WTC11 (cell line): ENCODE measurements at regions not wholly inside any gene's neighbourhood (a gene's known extent, or its start where the extent isn't known, plus 50 kb on each side); places are given as distances from the start of the nearest gene placed in this dataset.
A peak's percentile ranks its signal among the peaks of the same experiment; 100 is the strongest.

Experiments used
- ATAC-seq: fragments of 200-7000 bp; cut with Tn5 transposase; 2 replicates; pipeline ENCODE4 v1.10.0; 2021; ENCODE audit warnings: mild to moderate bottlenecking, moderate library complexity
- CTCF ChIA-PET: fragments of 300-600 bp; sonication (Branson Sonifier 250); formaldehyde crosslinking; loops from one replicate; lab custom pipeline; 2021; ENCODE audit warnings: antibody characterized with exemption; lab: Charles Lee
- POLR2A ChIA-PET: fragments of 350-600 bp; sonication (Branson Sonifier 250); formaldehyde crosslinking; loops from one replicate; lab custom pipeline; 2021; ENCODE audit warnings: antibody characterized with exemption; lab: Charles Lee
- DNase-seq: peaks from one replicate; pipeline ENCODE4 v3.0.0; 2021; ENCODE audit warnings: low spot score
- H3K27ac Mint-ChIP-seq: 2 replicates; pipeline ENCODE4 v1.8.0; 2021; ENCODE audit warnings: mixed read lengths
- H3K27me3 Mint-ChIP-seq: 2 replicates; pipeline ENCODE4 v1.8.0; 2021; ENCODE audit warnings: low read depth, mild to moderate bottlenecking, moderate library complexity, mixed read lengths
- H3K36me3 Mint-ChIP-seq: 2 replicates; pipeline ENCODE4 v1.8.0; 2021; ENCODE audit warnings: mixed read lengths
- H3K4me1 Mint-ChIP-seq: 2 replicates; pipeline ENCODE4 v1.8.0; 2022; ENCODE audit warnings: mixed read lengths
- H3K4me3 Mint-ChIP-seq: 2 replicates; pipeline ENCODE4 v1.8.0; 2021; ENCODE audit warnings: mild to moderate bottlenecking, moderate library complexity, mixed read lengths
- H3K9me3 Mint-ChIP-seq: 2 replicates; pipeline ENCODE4 v1.8.0; 2021; ENCODE audit warnings: mixed read lengths
- ETV6 ChIP-seq: sonication (generic); formaldehyde crosslinking; IDR thresholded peaks from 2 replicates; pipeline ENCODE4 v1.8.1; 2022; ENCODE audit warnings: mild to moderate bottlenecking, missing genetic modification reagents
- FOXP1 ChIP-seq: sonication (generic); formaldehyde crosslinking; IDR thresholded peaks from 2 replicates; pipeline ENCODE4 v1.8.0; 2022; ENCODE audit warnings: missing genetic modification reagents, mild to moderate bottlenecking, moderate library complexity, borderline replicate concordance
- MXD4 ChIP-seq: fragments of 250-450 bp; sonication (Bioruptor Pico); IDR thresholded peaks from 2 replicates; pipeline ENCODE4 v1.8.0; 2021; ENCODE audit warnings: mild to moderate bottlenecking, moderate library complexity, borderline replicate concordance
- MYBL2 ChIP-seq: sonication (generic); formaldehyde crosslinking; IDR thresholded peaks from 2 replicates; pipeline ENCODE4 v1.8.1; 2023; ENCODE audit warnings: mild to moderate bottlenecking, moderate library complexity, missing genetic modification reagents
- NFYB ChIP-seq: sonication (generic); formaldehyde crosslinking; conservative IDR thresholded peaks from 2 replicates; pipeline ENCODE4 v1.8.0; 2022; ENCODE audit warnings: low read depth, missing genetic modification reagents
- NR2C2 ChIP-seq: sonication (generic); formaldehyde crosslinking; IDR thresholded peaks from 2 replicates; pipeline ENCODE4 v1.8.0; 2022; ENCODE audit warnings: mild to moderate bottlenecking, missing genetic modification reagents
- PRRX2 ChIP-seq: fragments of 250-450 bp; sonication (Bioruptor Pico); IDR thresholded peaks from 2 replicates; pipeline ENCODE4 v1.8.0; 2021; ENCODE audit warnings: mild to moderate bottlenecking
- RELA ChIP-seq: sonication (generic); formaldehyde crosslinking; IDR thresholded peaks from 2 replicates; pipeline ENCODE4 v1.8.1; 2022; ENCODE audit warnings: missing genetic modification reagents, mild to moderate bottlenecking, borderline replicate concordance
- SMAD3 ChIP-seq: sonication (generic); formaldehyde crosslinking; IDR thresholded peaks from 2 replicates; pipeline ENCODE4 v1.8.0; 2022; ENCODE audit warnings: missing genetic modification reagents, mild to moderate bottlenecking, borderline replicate concordance
- SMAD4 ChIP-seq: sonication (generic); formaldehyde crosslinking; IDR thresholded peaks from 2 replicates; pipeline ENCODE4 v1.8.0; 2022; ENCODE audit warnings: mild to moderate bottlenecking, missing genetic modification reagents
- SOX15 ChIP-seq: fragments of 250-450 bp; sonication (Bioruptor Pico); IDR thresholded peaks from 2 replicates; pipeline ENCODE4 v1.9.0; 2021; ENCODE audit warnings: mild to moderate bottlenecking
- TEAD1 ChIP-seq: sonication (generic); formaldehyde crosslinking; IDR thresholded peaks from 2 replicates; pipeline ENCODE4 v1.8.0; 2022; ENCODE audit warnings: mild to moderate bottlenecking, missing genetic modification reagents
- TEAD4 ChIP-seq: sonication (generic); formaldehyde crosslinking; IDR thresholded peaks from 2 replicates; pipeline ENCODE4 v1.8.0; 2022; ENCODE audit warnings: mild to moderate bottlenecking, missing genetic modification reagents
- ZNF121 ChIP-seq: sonication (generic); formaldehyde crosslinking; IDR thresholded peaks from 2 replicates; pipeline ENCODE4 v1.8.0; 2023; ENCODE audit warnings: missing genetic modification reagents
- ZNF317 ChIP-seq: sonication (generic); formaldehyde crosslinking; IDR thresholded peaks from 2 replicates; pipeline ENCODE4 v1.8.1; 2023; ENCODE audit warnings: low read depth, mild to moderate bottlenecking, moderate library complexity, missing genetic modification reagents, borderline replicate concordance
- ZNF396 ChIP-seq: fragments of 250-450 bp; sonication (Bioruptor Pico); IDR thresholded peaks from 2 replicates; pipeline ENCODE4 v1.8.0; 2021; ENCODE audit warnings: mild to moderate bottlenecking, moderate library complexity, borderline replicate concordance
- ZNF423 ChIP-seq: fragments of 250-450 bp; sonication (Bioruptor Pico); IDR thresholded peaks from 2 replicates; pipeline ENCODE4 v2.1.2; 2022; ENCODE audit warnings: mild to moderate bottlenecking, moderate library complexity
- TF ChIP-seq, protein P1 (sequence below): fragments of 250-450 bp; sonication (Bioruptor Pico); IDR thresholded peaks from 2 replicates; pipeline ENCODE4 v2.1.2; 2022; ENCODE audit warnings: mild to moderate bottlenecking, moderate library complexity
- TF ChIP-seq, protein P2 (sequence below): fragments of 200-600 bp; IDR thresholded peaks from 2 replicates; pipeline ENCODE4 v1.8.0; 2022; ENCODE audit warnings: antibody characterized with exemption
- TF ChIP-seq, protein P3 (sequence below): sonication (generic); formaldehyde crosslinking; IDR thresholded peaks from 2 replicates; pipeline ENCODE4 v1.8.0; 2022; ENCODE audit warnings: mild to moderate bottlenecking, missing genetic modification reagents
- TF ChIP-seq, protein P4 (sequence below): fragments of 250-450 bp; sonication (Bioruptor Pico); IDR thresholded peaks from 2 replicates; pipeline ENCODE4 v1.9.0; 2021; ENCODE audit warnings: moderate library complexity, mild to moderate bottlenecking, inconsistent platforms, borderline replicate concordance
- TF ChIP-seq, protein P5 (sequence below): sonication (generic); formaldehyde crosslinking; IDR thresholded peaks from 2 replicates; pipeline ENCODE4 v1.8.0; 2022; ENCODE audit warnings: missing genetic modification reagents
- TF ChIP-seq, protein P6 (sequence below): sonication (generic); formaldehyde crosslinking; IDR thresholded peaks from 2 replicates; pipeline ENCODE4 v1.8.0; 2023; ENCODE audit warnings: missing genetic modification reagents
- TF ChIP-seq, protein P7 (sequence below): sonication (generic); formaldehyde crosslinking; IDR thresholded peaks from 2 replicates; pipeline ENCODE4 v1.8.0; 2022; ENCODE audit warnings: mild to moderate bottlenecking, missing genetic modification reagents
- TF ChIP-seq, protein P8 (sequence below): sonication (generic); formaldehyde crosslinking; IDR thresholded peaks from 2 replicates; pipeline ENCODE4 v1.8.1; 2022; ENCODE audit warnings: mild to moderate bottlenecking, moderate library complexity, missing genetic modification reagents
- TF ChIP-seq, protein P9 (sequence below): sonication (generic); formaldehyde crosslinking; IDR thresholded peaks from 2 replicates; pipeline ENCODE4 v1.8.1; 2023; ENCODE audit warnings: mild to moderate bottlenecking, missing genetic modification reagents, moderate library complexity

DNA sequence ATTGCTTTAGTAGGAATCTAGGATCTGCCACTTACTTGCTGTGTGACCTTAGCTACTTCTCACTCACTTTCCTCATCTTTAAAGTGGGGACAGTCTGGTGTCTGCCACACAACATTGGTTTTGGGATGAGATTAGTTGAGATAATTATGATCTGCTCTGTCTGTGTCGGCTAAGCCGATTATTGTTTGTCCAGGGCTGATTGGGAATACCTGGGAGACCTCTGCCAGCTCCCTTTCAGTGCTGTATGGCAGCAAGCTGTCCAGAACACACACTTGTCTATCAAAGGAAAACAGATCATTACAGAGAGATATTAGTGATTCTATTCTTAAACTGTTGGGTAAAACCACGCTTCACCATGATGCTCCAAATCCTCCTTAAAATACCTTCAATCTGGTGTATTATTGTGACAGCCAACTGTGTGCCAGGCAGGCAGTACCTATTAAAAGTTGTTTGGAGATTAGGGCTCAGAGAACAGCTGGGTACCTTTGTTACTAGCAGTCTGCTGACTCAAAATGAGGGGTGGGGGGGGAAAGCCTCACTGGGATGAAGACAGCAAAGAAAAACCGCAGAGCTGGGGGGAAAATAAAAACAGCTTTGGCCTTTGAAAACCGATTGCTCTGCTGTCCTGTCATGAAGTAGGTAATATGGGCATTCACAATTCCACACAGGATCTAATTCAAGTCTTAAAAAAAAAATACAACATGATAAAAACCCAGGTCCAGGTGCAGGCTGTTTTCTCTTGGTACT is 458.4 kb upstream of the C9orf72 start (continued):
- TF ChIP-seq, protein P1, sequence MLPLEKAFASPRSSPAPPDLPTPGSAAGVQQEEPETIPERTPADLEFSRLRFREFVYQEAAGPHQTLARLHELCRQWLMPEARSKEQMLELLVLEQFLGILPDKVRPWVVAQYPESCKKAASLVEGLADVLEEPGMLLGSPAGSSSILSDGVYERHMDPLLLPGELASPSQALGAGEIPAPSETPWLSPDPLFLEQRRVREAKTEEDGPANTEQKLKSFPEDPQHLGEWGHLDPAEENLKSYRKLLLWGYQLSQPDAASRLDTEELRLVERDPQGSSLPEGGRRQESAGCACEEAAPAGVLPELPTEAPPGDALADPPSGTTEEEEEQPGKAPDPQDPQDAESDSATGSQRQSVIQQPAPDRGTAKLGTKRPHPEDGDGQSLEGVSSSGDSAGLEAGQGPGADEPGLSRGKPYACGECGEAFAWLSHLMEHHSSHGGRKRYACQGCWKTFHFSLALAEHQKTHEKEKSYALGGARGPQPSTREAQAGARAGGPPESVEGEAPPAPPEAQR (CRISPR knock-in tag) = no peak
- TF ChIP-seq, protein P2, sequence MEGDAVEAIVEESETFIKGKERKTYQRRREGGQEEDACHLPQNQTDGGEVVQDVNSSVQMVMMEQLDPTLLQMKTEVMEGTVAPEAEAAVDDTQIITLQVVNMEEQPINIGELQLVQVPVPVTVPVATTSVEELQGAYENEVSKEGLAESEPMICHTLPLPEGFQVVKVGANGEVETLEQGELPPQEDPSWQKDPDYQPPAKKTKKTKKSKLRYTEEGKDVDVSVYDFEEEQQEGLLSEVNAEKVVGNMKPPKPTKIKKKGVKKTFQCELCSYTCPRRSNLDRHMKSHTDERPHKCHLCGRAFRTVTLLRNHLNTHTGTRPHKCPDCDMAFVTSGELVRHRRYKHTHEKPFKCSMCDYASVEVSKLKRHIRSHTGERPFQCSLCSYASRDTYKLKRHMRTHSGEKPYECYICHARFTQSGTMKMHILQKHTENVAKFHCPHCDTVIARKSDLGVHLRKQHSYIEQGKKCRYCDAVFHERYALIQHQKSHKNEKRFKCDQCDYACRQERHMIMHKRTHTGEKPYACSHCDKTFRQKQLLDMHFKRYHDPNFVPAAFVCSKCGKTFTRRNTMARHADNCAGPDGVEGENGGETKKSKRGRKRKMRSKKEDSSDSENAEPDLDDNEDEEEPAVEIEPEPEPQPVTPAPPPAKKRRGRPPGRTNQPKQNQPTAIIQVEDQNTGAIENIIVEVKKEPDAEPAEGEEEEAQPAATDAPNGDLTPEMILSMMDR = no peak
- TF ChIP-seq, protein P3, sequence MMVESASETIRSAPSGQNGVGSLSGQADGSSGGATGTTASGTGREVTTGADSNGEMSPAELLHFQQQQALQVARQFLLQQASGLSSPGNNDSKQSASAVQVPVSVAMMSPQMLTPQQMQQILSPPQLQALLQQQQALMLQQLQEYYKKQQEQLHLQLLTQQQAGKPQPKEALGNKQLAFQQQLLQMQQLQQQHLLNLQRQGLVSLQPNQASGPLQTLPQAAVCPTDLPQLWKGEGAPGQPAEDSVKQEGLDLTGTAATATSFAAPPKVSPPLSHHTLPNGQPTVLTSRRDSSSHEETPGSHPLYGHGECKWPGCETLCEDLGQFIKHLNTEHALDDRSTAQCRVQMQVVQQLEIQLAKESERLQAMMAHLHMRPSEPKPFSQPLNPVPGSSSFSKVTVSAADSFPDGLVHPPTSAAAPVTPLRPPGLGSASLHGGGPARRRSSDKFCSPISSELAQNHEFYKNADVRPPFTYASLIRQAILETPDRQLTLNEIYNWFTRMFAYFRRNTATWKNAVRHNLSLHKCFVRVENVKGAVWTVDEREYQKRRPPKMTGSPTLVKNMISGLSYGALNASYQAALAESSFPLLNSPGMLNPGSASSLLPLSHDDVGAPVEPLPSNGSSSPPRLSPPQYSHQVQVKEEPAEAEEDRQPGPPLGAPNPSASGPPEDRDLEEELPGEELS = no peak
- TF ChIP-seq, protein P4, sequence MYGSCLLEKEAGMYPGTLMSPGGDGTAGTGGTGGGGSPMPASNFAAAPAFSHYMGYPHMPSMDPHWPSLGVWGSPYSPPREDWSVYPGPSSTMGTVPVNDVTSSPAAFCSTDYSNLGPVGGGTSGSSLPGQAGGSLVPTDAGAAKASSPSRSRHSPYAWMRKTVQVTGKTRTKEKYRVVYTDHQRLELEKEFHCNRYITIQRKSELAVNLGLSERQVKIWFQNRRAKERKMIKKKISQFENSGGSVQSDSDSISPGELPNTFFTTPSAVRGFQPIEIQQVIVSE = no peak
- TF ChIP-seq MYBL2 (CRISPR knock-in tag) = no peak

DNA sequence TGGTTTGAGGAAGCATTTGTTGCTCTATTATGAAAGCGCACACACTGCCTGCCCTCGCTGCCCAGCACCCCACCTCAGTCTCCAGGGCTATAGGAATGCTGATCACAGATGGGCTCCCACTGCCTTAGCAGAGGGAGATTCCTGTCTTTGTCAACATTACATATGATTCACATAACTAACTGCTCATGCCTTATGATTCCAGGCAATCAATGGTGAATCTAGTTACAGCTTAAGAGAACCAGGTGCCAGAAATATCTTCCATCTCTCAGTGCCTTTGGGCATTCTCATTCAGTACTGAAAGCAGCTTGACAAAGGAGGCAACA is 458.9 kb upstream of the C9orf72 start:
- no peak overlapping the region for H3K27ac Mint-ChIP-seq
- DNase-seq = no peak

DNA sequence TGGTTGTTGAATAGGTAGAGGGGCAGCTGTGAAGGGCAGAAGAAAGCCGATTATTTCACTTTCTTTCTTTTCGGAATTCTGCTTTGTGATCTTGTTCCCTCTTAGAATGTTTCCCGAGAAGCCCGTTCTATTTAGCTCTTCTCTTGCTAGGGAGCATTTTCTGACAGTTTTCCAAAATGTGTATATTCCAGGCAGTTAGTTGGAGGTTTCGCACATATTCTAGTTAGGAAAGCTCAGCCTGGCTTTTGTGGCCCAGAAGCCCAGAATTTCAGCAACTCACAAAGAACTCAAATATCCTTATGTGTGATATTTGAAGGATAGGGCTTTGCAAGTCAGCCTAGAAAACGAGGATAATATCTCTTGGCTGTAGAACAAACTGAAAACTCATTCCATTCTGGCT is 461.0 kb upstream of the C9orf72 start:
- ATAC-seq (no peak), DNase-seq (no peak)
- H3K27ac Mint-ChIP-seq = no peak overlapping the region
- peaks cover 8% of the 10 kb centered on the region for H3K9me3 Mint-ChIP-seq
- CTCF ChIA-PET = no interaction called here
- peaks cover 5% of the 10 kb centered on the region; the same call in 1 of the 2 replicates for H3K36me3 Mint-ChIP-seq
- H3K4me3 Mint-ChIP-seq = no peak overlapping the region
- POLR2A ChIA-PET = no interaction called here
- H3K27me3 Mint-ChIP-seq = no peaks in the 10 kb centered on the region
- H3K4me1 Mint-ChIP-seq = peaks cover 15% of the 10 kb centered on the region
- TF ChIP-seq, protein P5, sequence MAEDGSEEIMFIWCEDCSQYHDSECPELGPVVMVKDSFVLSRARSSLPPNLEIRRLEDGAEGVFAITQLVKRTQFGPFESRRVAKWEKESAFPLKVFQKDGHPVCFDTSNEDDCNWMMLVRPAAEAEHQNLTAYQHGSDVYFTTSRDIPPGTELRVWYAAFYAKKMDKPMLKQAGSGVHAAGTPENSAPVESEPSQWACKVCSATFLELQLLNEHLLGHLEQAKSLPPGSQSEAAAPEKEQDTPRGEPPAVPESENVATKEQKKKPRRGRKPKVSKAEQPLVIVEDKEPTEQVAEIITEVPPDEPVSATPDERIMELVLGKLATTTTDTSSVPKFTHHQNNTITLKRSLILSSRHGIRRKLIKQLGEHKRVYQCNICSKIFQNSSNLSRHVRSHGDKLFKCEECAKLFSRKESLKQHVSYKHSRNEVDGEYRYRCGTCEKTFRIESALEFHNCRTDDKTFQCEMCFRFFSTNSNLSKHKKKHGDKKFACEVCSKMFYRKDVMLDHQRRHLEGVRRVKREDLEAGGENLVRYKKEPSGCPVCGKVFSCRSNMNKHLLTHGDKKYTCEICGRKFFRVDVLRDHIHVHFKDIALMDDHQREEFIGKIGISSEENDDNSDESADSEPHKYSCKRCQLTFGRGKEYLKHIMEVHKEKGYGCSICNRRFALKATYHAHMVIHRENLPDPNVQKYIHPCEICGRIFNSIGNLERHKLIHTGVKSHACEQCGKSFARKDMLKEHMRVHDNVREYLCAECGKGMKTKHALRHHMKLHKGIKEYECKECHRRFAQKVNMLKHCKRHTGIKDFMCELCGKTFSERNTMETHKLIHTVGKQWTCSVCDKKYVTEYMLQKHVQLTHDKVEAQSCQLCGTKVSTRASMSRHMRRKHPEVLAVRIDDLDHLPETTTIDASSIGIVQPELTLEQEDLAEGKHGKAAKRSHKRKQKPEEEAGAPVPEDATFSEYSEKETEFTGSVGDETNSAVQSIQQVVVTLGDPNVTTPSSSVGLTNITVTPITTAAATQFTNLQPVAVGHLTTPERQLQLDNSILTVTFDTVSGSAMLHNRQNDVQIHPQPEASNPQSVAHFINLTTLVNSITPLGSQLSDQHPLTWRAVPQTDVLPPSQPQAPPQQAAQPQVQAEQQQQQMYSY (CRISPR knock-in tag) = no peak
- TF ChIP-seq TEAD4 (CRISPR knock-in tag) (no peak), NFYB (no peak), ZNF317 (CRISPR knock-in tag) (no peak), SOX15 (CRISPR knock-in tag) (no peak), ZNF121 (CRISPR knock-in tag) (no peak), ZNF423 (CRISPR knock-in tag) (no peak), NR2C2 (CRISPR knock-in tag) (no peak), PRRX2 (CRISPR knock-in tag) (no peak)
- TF ChIP-seq, protein P6, sequence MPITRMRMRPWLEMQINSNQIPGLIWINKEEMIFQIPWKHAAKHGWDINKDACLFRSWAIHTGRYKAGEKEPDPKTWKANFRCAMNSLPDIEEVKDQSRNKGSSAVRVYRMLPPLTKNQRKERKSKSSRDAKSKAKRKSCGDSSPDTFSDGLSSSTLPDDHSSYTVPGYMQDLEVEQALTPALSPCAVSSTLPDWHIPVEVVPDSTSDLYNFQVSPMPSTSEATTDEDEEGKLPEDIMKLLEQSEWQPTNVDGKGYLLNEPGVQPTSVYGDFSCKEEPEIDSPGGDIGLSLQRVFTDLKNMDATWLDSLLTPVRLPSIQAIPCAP (CRISPR knock-in tag) = no peak

More for the DNA sequence above, 458.9 kb upstream of the C9orf72 start:
- ChIA-PET POLR2A (no interaction called here), CTCF (no interaction called here)
- ATAC-seq = peak; percentile 64
- Mint-ChIP-seq H3K4me1 (peaks cover 15% of the 10 kb centered on the region), H3K9me3 (peaks cover 8% of the 10 kb centered on the region), H3K4me3 (no peak overlapping the region), H3K36me3 (peaks cover 5% of the 10 kb centered on the region; the same call in 1 of the 2 replicates), H3K27me3 (no peaks in the 10 kb centered on the region)
- TF ChIP-seq, protein P7, sequence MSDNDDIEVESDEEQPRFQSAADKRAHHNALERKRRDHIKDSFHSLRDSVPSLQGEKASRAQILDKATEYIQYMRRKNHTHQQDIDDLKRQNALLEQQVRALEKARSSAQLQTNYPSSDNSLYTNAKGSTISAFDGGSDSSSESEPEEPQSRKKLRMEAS = no peak
- TF ChIP-seq RELA (no peak), ETV6 (CRISPR knock-in tag) (no peak), SMAD4 (CRISPR knock-in tag) (no peak), ZNF396 (CRISPR knock-in tag) (no peak), TEAD4 (CRISPR knock-in tag) (no peak), MXD4 (CRISPR knock-in tag) (no peak), FOXP1 (CRISPR knock-in tag) (no peak), SMAD3 (no peak), TEAD1 (CRISPR knock-in tag) (no peak)
- TF ChIP-seq, protein P8, sequence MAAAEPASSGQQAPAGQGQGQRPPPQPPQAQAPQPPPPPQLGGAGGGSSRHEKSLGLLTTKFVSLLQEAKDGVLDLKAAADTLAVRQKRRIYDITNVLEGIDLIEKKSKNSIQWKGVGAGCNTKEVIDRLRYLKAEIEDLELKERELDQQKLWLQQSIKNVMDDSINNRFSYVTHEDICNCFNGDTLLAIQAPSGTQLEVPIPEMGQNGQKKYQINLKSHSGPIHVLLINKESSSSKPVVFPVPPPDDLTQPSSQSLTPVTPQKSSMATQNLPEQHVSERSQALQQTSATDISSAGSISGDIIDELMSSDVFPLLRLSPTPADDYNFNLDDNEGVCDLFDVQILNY (CRISPR knock-in tag) = no peak
- TF ChIP-seq, protein P9, sequence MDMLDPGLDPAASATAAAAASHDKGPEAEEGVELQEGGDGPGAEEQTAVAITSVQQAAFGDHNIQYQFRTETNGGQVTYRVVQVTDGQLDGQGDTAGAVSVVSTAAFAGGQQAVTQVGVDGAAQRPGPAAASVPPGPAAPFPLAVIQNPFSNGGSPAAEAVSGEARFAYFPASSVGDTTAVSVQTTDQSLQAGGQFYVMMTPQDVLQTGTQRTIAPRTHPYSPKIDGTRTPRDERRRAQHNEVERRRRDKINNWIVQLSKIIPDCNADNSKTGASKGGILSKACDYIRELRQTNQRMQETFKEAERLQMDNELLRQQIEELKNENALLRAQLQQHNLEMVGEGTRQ (CRISPR knock-in tag) = no peak
